ENCODE measurements at regions not wholly inside any gene's neighbourhood (a gene's known extent, or its start where the extent isn't known, plus 50 kb on each side); places are given as distances from the start of the nearest gene placed in this dataset.

DNA sequence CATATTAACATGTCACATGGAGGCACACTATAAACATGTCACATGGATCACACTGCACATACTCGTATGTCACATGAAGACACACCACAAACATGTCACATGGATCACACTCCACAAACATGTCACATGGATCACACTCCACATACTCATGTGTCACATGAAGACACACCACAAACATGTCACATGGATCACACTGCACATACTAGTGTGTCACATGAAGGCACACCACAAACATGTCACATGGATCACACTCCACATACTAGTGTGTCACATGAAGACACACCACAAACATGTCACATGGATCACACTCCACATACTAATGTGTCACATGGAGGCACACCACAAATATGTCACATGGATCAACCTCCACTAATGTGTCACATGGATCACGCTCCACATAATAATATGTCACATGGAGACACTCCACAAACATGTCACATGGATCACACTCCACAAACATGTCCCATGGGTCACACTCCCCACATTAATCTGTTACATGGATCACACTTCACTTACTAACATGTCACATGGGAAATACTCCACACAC, 195.6 kb upstream of the PFKP start:
- no peak for TF ChIP-seq CTCF (IDR thresholded peaks at IDR 0.05; ENCODE audit: low read depth, low read length)
- no peak for DNase-seq (ENCODE audit: extremely low read depth, low read depth)

DNA sequence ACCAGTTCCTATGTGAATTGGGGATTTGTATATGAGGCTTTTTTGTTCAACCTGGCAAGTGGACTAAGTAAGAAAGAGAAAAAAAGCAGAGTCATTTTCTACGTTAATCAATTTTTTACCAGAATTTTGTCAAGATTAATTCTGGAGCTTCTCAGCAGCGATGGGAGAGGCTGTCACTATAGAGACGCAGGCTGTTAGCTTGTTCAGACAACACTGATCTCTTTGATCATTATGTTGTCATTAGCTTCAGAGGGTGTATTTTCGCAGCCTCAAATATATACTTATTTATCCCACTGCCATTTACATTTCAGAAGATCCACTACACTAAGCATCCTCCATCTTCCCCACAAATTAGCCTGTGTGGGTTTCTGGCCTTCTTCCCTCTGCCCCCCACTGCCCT, 196.7 kb upstream of the PFKP start:
- no peak for TF ChIP-seq CTCF (IDR thresholded peaks at IDR 0.05; ENCODE audit: low read depth, low read length)
- no peak for DNase-seq (ENCODE audit: extremely low read depth, low read depth)

DNA sequence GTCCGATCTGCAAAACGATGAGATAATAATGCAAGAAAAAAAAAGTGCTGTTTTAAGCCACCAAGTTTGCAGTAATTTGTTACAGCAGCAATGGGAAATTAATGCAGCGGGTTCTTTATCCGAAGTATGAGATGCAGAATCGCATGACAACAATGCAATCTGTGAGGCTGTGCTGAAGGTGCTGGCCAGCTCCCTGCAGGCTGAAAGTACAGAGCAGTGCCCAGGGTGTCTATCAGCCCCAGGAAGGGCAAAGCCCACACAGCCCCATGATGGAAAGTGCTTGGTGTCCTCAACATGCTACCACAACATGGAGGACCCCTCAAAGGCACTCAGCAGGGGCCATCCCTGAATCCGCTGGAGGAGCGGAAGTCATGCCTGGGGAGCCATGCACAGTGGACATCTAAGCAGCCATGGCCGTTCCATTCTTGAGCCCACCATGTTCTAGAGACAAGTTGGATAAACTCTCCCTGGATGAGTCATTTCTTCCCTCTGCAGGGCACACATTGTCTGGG, 199.5 kb upstream of the PFKP start:
- DNase-seq (ENCODE audit: extremely low read depth, low read depth): no peak
- TF ChIP-seq CTCF (IDR thresholded peaks at IDR 0.05; ENCODE audit: low read depth, low read length): no peak

DNA sequence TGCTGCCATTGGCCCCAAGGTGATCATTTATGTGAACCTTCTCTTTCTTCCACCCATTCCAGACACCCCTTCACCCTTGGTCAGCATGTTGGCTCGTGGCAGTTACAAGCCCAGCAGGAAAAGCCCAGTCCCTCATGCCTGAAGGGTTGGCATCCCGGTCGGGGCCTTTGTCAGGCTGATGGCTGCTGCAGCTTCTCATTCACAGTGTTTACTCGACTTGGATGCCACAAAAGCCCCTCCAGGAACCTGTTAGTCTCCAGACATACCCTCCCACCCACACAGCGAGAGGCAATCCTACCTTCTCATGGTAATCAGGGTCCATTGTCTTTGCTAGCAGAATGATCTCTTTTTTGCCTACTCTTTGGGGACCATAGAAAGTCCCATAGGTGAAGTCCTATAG, 200.8 kb upstream of the PFKP start:
- no peak for TF ChIP-seq CTCF (IDR thresholded peaks at IDR 0.05; ENCODE audit: low read depth, low read length)
- DNase-seq (ENCODE audit: extremely low read depth, low read depth): no peak

- no peak for DNase-seq (ENCODE audit: extremely low read depth, low read depth)
- no peak for TF ChIP-seq CTCF (IDR thresholded peaks at IDR 0.05; ENCODE audit: low read depth, low read length)
Observed at GRCh38 chr10:2861632-2862210, 205.6 kb upstream of the PFKP start.

- TF ChIP-seq CTCF (IDR thresholded peaks at IDR 0.05; ENCODE audit: low read depth, low read length): no peak
- DNase-seq (ENCODE audit: extremely low read depth, low read depth): no peak
Observed at GRCh38 chr10:2858452-2858851, 208.9 kb upstream of the PFKP start.

- no peak for TF ChIP-seq CTCF (IDR thresholded peaks at IDR 0.05; ENCODE audit: low read depth, low read length)
- DNase-seq (ENCODE audit: extremely low read depth, low read depth): no peak
Observed at GRCh38 chr10:2856598-2856997, 210.8 kb upstream of the PFKP start.
